HEK293T (cell line): ENCODE measurements at regions not wholly inside any gene's neighbourhood (a gene's known extent, or its start where the extent isn't known, plus 50 kb on each side); places are given as distances from the start of the nearest gene placed in this dataset.

ENCODE experiments used
- CTCF ChIA-PET: fragments of 350-600 bp; formaldehyde crosslinking; extraction: SDS; loops from one replicate; lab custom pipeline; 2021; ENCODE audit warnings: antibody characterized with exemption, inconsistent platforms; lab: Yijun Ruan, JAX
- POLR2A ChIA-PET: fragments of 350-600 bp; formaldehyde crosslinking; extraction: SDS; loops from one replicate; lab custom pipeline; 2020; ENCODE audit warnings: antibody characterized with exemption, inconsistent platforms; lab: Yijun Ruan, JAX
- DNase-seq: peaks from one replicate; pipeline ENCODE4 v3.0.0; 2012; ENCODE audit warnings: mixed read lengths; ENCODE audit errors: extremely low spot score
- ARNT ChIP-seq: fragments of 450-650 bp; IDR thresholded peaks from 2 replicates; pipeline ENCODE4 v1.6.1; 2017; ENCODE audit warnings: mild to moderate bottlenecking
- BHLHE40 ChIP-seq: fragments of 450-650 bp; IDR thresholded peaks from 2 replicates; pipeline ENCODE4 v1.6.1; 2016; ENCODE audit warnings: mild to moderate bottlenecking, moderate library complexity, borderline replicate concordance
- CTBP1 ChIP-seq: fragments of 450-650 bp; IDR thresholded peaks from 2 replicates; pipeline ENCODE4 v1.6.1; 2016; ENCODE audit warnings: borderline replicate concordance
- ELF4 ChIP-seq: fragments of 450-650 bp; IDR thresholded peaks from 2 replicates; pipeline ENCODE4 v1.6.1; 2017; ENCODE audit warnings: antibody characterized with exemption
- FOXA1 ChIP-seq: fragments of 450-650 bp; IDR thresholded peaks from 2 replicates; pipeline ENCODE4 v1.6.1; 2016; ENCODE audit warnings: mild to moderate bottlenecking
- FOXK2 ChIP-seq: fragments of 450-650 bp; IDR thresholded peaks from 2 replicates; pipeline ENCODE4 v1.6.1; 2016; ENCODE audit warnings: mild to moderate bottlenecking
- FOXM1 ChIP-seq: fragments of 450-650 bp; IDR thresholded peaks from 2 replicates; pipeline ENCODE4 v1.6.1; 2017; ENCODE audit warnings: mild to moderate bottlenecking, borderline replicate concordance
- HDGF ChIP-seq: fragments of 450-650 bp; IDR thresholded peaks from 2 replicates; pipeline ENCODE4 v1.6.1; 2017; ENCODE audit warnings: antibody characterized with exemption, borderline replicate concordance
- L3MBTL2 ChIP-seq: fragments of 450-650 bp; conservative IDR thresholded peaks from 2 replicates; pipeline ENCODE4 v1.6.1; 2016; ENCODE audit warnings: mild to moderate bottlenecking
- LEF1 ChIP-seq: fragments of 450-650 bp; IDR thresholded peaks from 2 replicates; pipeline ENCODE4 v1.6.1; 2017; ENCODE audit warnings: mild to moderate bottlenecking, borderline replicate concordance
- NFRKB ChIP-seq: fragments of 450-650 bp; IDR thresholded peaks from 2 replicates; pipeline ENCODE4 v1.6.1; 2016; ENCODE audit warnings: mild to moderate bottlenecking, moderate library complexity
- SP1 ChIP-seq: fragments of 450-650 bp; IDR thresholded peaks from 2 replicates; pipeline ENCODE4 v1.6.1; 2017
- SUZ12 ChIP-seq: fragments of 450-650 bp; IDR thresholded peaks from 2 replicates; pipeline ENCODE4 v1.6.1; 2016; ENCODE audit warnings: mild to moderate bottlenecking
- TARDBP ChIP-seq: fragments of 450-650 bp; IDR thresholded peaks from 2 replicates; pipeline ENCODE4 v1.6.1; 2016
- ZNF384 ChIP-seq: fragments of 450-650 bp; IDR thresholded peaks from 2 replicates; pipeline ENCODE4 v1.6.1; 2016
- TF ChIP-seq, protein P1 (sequence below): fragments of 450-650 bp; IDR thresholded peaks from 2 replicates; pipeline ENCODE4 v1.6.1; 2016

DNA sequence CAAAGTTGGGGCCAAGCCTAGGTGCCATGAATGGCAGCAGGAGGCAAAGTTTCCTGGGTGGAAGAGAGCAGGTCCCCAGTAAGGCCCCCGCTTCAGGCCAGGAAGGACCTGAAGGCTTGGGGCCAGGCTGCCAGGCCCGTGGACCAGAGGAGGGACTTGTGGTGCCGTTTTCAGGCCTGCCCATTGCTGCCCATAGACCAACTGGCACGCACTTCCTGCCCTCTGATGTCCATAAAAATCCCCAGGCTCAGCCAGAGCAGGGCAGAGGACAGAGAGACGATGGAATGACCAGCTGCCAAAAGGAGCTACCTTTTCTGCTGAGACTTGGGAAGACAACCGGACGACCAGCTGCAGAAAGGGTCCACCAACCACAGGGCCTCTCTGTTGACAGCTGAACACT lies 1205.5 kb downstream of the ARAP2 start:
- POLR2A ChIA-PET = no interaction called here
- TF ChIP-seq SP1 = no peak
- TF ChIP-seq LEF1 = no peak
- no peak for TF ChIP-seq HDGF
- no peak for TF ChIP-seq FOXK2
- TF ChIP-seq FOXM1 = no peak
- no peak for TF ChIP-seq SUZ12
- no peak for TF ChIP-seq NFRKB
- no peak for TF ChIP-seq CTBP1
- no peak for TF ChIP-seq L3MBTL2
- TF ChIP-seq TARDBP = no peak
- no peak for TF ChIP-seq ARNT
- TF ChIP-seq ELF4 = no peak
- no peak for TF ChIP-seq FOXA1
- TF ChIP-seq ZNF384 = no peak
- no peak for TF ChIP-seq BHLHE40
- DNase-seq = no peak
- CTCF ChIA-PET = no interaction called here

DNA sequence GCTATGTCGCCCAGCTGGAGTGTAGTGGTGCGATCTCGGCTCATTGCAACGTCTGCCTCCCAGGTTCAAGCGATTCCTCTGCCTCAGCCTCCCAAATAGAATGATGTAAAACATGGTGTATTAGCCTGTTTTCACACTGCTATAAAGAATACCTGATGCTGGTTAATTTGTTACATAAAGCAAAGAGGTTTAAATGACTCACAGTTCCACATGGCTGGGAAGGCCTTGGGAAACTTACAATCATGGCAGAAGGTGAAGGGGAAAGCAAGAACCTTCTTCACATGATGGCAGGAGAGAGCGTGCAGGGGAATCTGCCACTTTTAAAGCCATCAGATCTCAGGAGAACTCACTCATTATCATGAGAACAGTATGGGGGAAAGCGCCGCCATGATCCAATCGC lies 1191.8 kb downstream of the ARAP2 start:
- ChIA-PET POLR2A (no interaction called here), CTCF (no interaction called here)
- TF ChIP-seq BHLHE40 (no peak), LEF1 (no peak), FOXK2 (no peak), FOXM1 (no peak)
- TF ChIP-seq, protein P1, sequence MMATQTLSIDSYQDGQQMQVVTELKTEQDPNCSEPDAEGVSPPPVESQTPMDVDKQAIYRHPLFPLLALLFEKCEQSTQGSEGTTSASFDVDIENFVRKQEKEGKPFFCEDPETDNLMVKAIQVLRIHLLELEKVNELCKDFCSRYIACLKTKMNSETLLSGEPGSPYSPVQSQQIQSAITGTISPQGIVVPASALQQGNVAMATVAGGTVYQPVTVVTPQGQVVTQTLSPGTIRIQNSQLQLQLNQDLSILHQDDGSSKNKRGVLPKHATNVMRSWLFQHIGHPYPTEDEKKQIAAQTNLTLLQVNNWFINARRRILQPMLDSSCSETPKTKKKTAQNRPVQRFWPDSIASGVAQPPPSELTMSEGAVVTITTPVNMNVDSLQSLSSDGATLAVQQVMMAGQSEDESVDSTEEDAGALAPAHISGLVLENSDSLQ = no peak
- no peak for DNase-seq

DNA sequence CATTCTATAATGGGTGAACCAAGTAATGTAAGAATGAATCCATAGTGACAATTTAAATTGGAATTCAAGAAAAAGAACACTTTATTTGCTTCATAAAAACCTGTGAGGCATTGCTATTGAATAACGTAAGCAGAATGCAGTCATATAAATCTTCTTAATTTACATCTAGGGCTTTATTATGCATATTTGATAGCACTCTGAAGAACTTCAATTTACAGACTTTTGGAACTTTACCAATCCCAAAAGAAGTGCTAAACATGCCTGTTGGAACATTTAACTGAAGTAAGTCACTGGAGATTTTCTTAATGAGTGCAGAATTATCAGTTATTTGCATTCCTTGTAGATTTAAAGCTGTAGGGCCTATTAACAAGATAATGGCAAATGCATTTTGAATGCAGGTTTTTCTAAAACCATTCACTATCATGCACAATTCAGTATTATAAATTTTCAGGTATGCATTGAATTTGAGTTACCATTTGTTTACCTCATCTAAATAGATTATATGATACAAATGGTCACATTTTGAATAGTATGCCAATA lies 1181.2 kb downstream of the ARAP2 start:
- no peak for DNase-seq
- TF ChIP-seq TARDBP (no peak), SP1 (no peak), ARNT (no peak), ZNF384 (no peak), HDGF (no peak), ELF4 (no peak), FOXM1 (no peak)
- POLR2A ChIA-PET = no interaction called here
- CTCF ChIA-PET = no interaction called here

DNA sequence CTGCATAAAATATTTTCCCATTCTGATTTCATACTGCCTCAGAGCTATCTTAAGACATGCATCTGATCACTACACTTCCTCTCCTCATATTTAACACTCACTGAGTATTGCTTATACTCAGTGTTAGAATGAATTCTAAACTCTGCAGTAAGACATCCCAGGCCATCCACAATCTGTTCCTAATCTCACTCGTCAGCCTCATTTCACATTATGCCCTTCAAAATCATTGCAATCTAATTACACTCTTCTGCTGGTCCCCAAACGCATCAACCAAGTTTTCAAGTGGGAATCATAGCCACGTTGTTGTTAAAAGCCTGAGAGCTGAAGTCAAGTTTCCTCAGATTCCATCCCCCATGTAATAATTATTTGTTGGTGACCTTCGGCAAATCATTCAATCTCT lies 1177.9 kb downstream of the ARAP2 start:
- TF ChIP-seq HDGF = no peak
- no peak for TF ChIP-seq L3MBTL2
- no peak for TF ChIP-seq FOXM1
- no peak for TF ChIP-seq ELF4
- no peak for TF ChIP-seq NFRKB
- no peak for TF ChIP-seq SP1
- no peak for TF ChIP-seq TARDBP
- TF ChIP-seq FOXK2 = no peak
- no peak for TF ChIP-seq BHLHE40
- no peak for TF ChIP-seq ZNF384
- no peak for TF ChIP-seq CTBP1
- TF ChIP-seq SUZ12 = no peak
- TF ChIP-seq, protein P1 = no peak
- TF ChIP-seq ARNT = no peak
- TF ChIP-seq FOXA1 = no peak
- TF ChIP-seq LEF1 = no peak
- POLR2A ChIA-PET = no interaction called here
- CTCF ChIA-PET = interaction anchor here (0.6 kb wide), 1 partner anchor 84 kb away, joined by 4 read pairs; no protein-coding TSS in a partner anchor
- no peak for DNase-seq

DNA sequence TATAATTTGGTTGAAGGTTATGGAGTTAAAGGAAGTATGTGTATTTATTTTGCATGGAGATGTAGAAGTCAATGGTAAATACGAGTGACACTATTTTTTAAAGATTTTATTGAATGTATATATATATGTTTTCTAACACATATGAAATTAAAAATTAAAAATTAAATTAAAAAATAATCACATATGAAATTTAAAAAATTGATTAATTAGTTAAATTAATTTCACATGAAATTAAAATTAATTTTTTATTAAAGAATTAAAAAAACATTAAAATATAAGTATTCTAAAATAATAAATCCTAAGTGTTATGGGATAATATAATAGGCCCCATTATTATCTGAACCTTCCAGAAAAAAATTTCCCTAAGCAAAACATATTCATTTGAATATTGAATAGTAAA lies 1163.5 kb downstream of the ARAP2 start:
- ChIA-PET POLR2A (no interaction called here), CTCF (no interaction called here)
- no peak for DNase-seq
- TF ChIP-seq ZNF384 (no peak), NFRKB (no peak), CTBP1 (no peak), BHLHE40 (no peak), FOXK2 (no peak), SP1 (no peak), ARNT (no peak), FOXM1 (no peak), ELF4 (no peak), HDGF (no peak), SUZ12 (no peak), L3MBTL2 (no peak), LEF1 (no peak), TARDBP (no peak), FOXA1 (no peak)
- TF ChIP-seq, protein P1 = no peak

DNA sequence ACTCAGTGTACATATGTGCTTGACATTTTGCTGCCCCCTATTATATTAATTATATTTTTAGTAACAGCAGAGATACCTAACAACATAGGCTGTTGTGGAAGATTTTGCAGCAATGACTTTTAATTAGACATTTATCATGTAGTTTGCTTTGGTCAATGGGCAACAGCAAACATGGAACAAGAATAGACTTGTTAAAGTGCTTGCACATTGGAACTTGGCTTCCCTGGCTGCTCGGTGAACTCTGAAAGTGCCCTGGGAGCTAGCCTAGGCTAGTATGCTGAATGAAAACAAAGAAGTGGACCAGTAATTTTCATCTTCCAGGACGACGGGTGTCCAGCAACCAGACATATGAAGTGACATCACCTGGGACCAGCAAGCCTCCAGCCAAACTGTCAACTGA lies 1157.1 kb downstream of the ARAP2 start:
- no peak for TF ChIP-seq NFRKB
- TF ChIP-seq, protein P1 = no peak
- TF ChIP-seq L3MBTL2 = no peak
- no peak for TF ChIP-seq FOXK2
- TF ChIP-seq BHLHE40 = no peak
- TF ChIP-seq FOXM1 = no peak
- TF ChIP-seq TARDBP = no peak
- ChIA-PET CTCF (no interaction called here), POLR2A (no interaction called here)
- DNase-seq = no peak
